IMR-90 (cell line): ENCODE measurements at regions not wholly inside any gene's neighbourhood (a gene's known extent, or its start where the extent isn't known, plus 50 kb on each side); places are given as distances from the start of the nearest gene placed in this dataset.
A peak's percentile ranks its signal among the peaks of the same experiment; 100 is the strongest.

Source experiments
- ATAC-seq: fragments of 200-7000 bp; cut with Tn5 transposase; 2 replicates; pipeline ENCODE4 v1.9.1; 2020; ENCODE audit warnings: low read depth, mild to moderate bottlenecking, moderate library complexity
- BruUV-seq: library from RNA; stranded (reverse); fragments of 400-500 nt; replicated peaks from 2 replicates; lab custom pipeline; 2021; lab: Mats Ljungman, UMichigan
- CTCF ChIA-PET: fragments of 300-600 bp; formaldehyde crosslinking; extraction: SDS; loops from one replicate; lab custom pipeline; 2021; ENCODE audit warnings: antibody characterized with exemption; lab: Yijun Ruan, JAX
- POLR2A ChIA-PET: fragments of 300-600 bp; sonication (Branson Sonifier 250); formaldehyde crosslinking; loops from one replicate; lab custom pipeline; 2022; ENCODE audit warnings: antibody characterized with exemption; ENCODE audit not compliant: unreplicated experiment; lab: Charles Lee
- DNase-seq: peaks from one replicate; pipeline ENCODE4 v3.0.0; 2013
- H2AFZ ChIP-seq: replicated peaks from 2 replicates; pipeline ENCODE3; 2013; ENCODE audit warnings: low read length, mild to moderate bottlenecking; ENCODE audit not compliant: poor library complexity
- H2AK5ac ChIP-seq: 2 replicates; pipeline ENCODE4 v1.6.1; 2013; ENCODE audit warnings: low read depth, low read length, inconsistent platforms
- H2AK9ac ChIP-seq: replicated peaks from 2 replicates; pipeline ENCODE3; 2013; ENCODE audit warnings: mild to moderate bottlenecking, low read depth, low read length, moderate library complexity; ENCODE audit not compliant: poor library complexity
- H2BK120ac ChIP-seq: 2 replicates; pipeline ENCODE4 v1.6.1; 2013; ENCODE audit warnings: low read depth, low read length, inconsistent platforms
- H2BK15ac ChIP-seq: 3 replicates; pipeline ENCODE4 v1.6.1; 2013; ENCODE audit warnings: low read depth, low read length, inconsistent platforms
- H2BK20ac ChIP-seq: 2 replicates; pipeline ENCODE4 v1.6.1; 2013; ENCODE audit warnings: low read depth, mild to moderate bottlenecking, inconsistent platforms, low read length, moderate library complexity
- H2BK5ac ChIP-seq: 2 replicates; pipeline ENCODE4 v1.6.1; 2013; ENCODE audit warnings: mild to moderate bottlenecking, low read depth, low read length, inconsistent platforms; ENCODE audit not compliant: poor library complexity, severe bottlenecking
- H3K14ac ChIP-seq: replicated peaks from 2 replicates; pipeline ENCODE4 v1.6.1; 2013; ENCODE audit warnings: low read depth, low read length, inconsistent platforms
- H3K18ac ChIP-seq: 2 replicates; pipeline ENCODE4 v1.6.1; 2013; ENCODE audit warnings: low read depth, low read length, control low read depth
- H3K23ac ChIP-seq: 2 replicates; pipeline ENCODE4 v1.6.1; 2013; ENCODE audit warnings: low read depth, low read length, inconsistent platforms
- H3K27ac ChIP-seq: 2 replicates; pipeline ENCODE4 v1.5.1; 2013; ENCODE audit warnings: mild to moderate bottlenecking, control low read depth, low read length; ENCODE audit not compliant: insufficient read depth
- H3K27me3 ChIP-seq: 2 replicates; pipeline ENCODE4 v1.6.1; 2013; ENCODE audit warnings: low read length; ENCODE audit not compliant: control insufficient read depth, insufficient read depth
- H3K36me3 ChIP-seq: 2 replicates; pipeline ENCODE4 v1.6.1; 2013; ENCODE audit warnings: low read length, mixed read lengths; ENCODE audit not compliant: control insufficient read depth, insufficient read depth
- H3K4ac ChIP-seq: 2 replicates; pipeline ENCODE4 v1.6.1; 2013; ENCODE audit warnings: low read depth, low read length, inconsistent platforms
- H3K4me1 ChIP-seq: 2 replicates; pipeline ENCODE4 v1.6.1; 2013; ENCODE audit warnings: low read length, mixed read lengths; ENCODE audit not compliant: control insufficient read depth, insufficient read depth
- H3K4me2 ChIP-seq: 2 replicates; pipeline ENCODE4 v1.6.1; 2013; ENCODE audit warnings: low read depth, mild to moderate bottlenecking, control low read depth, low read length, moderate library complexity
- H3K4me3 ChIP-seq: 2 replicates; pipeline ENCODE4 v1.5.1; 2013; ENCODE audit warnings: low read depth, mild to moderate bottlenecking, control low read depth, low read length, moderate library complexity; ENCODE audit not compliant: insufficient read depth
- H3K56ac ChIP-seq: 2 replicates; pipeline ENCODE4 v1.6.1; 2013; ENCODE audit warnings: low read length, inconsistent platforms; ENCODE audit not compliant: insufficient read depth; ENCODE audit errors: extremely low read depth
- H3K79me1 ChIP-seq, 2 experiments: 2 replicates each; pipeline ENCODE4 v1.6.1; 2013; ENCODE audit warnings: low read length in 2 of 2, inconsistent platforms in 1 of 2, low read depth in 1 of 2
- H3K9ac ChIP-seq: 2 replicates; pipeline ENCODE4 v1.6.1; 2013; ENCODE audit warnings: low read depth, low read length, control low read depth
- H3K9me1 ChIP-seq: 2 replicates; pipeline ENCODE4 v1.6.1; 2013; ENCODE audit warnings: low read length, inconsistent platforms; ENCODE audit not compliant: insufficient read depth
- H3K9me3 ChIP-seq: 2 replicates; pipeline ENCODE4 v1.6.1; 2013; ENCODE audit warnings: low read length; ENCODE audit not compliant: control insufficient read depth, insufficient read depth
- H4K20me1 ChIP-seq: 2 replicates; pipeline ENCODE4 v1.6.1; 2013; ENCODE audit warnings: low read length, inconsistent platforms; ENCODE audit not compliant: insufficient read depth
- H4K5ac ChIP-seq: 2 replicates; pipeline ENCODE4 v1.6.1; 2013; ENCODE audit warnings: mild to moderate bottlenecking, low read depth, low read length, control low read depth
- H4K8ac ChIP-seq, 2 experiments: 2 replicates each; pipeline ENCODE4 v1.6.1; 2013; ENCODE audit warnings: low read depth in 2 of 2, low read length in 2 of 2, control low read depth in 1 of 2, inconsistent platforms in 1 of 2
- H4K91ac ChIP-seq: 2 replicates; pipeline ENCODE4 v1.6.1; 2013; ENCODE audit warnings: low read depth, low read length, inconsistent platforms; ENCODE audit not compliant: insufficient read depth
- CHD1 ChIP-seq: IDR thresholded peaks from 2 replicates; pipeline ENCODE4 v1.6.1; 2012; ENCODE audit warnings: low read depth, low read length, improper control_type of control experiment
- CTCF ChIP-seq: conservative IDR thresholded peaks from 2 replicates; pipeline ENCODE4 v1.5.1; 2012; ENCODE audit warnings: mild to moderate bottlenecking, low read depth, low read length, improper control_type of control experiment
- MXI1 ChIP-seq: IDR thresholded peaks from 2 replicates; pipeline ENCODE4 v1.6.1; 2012; ENCODE audit warnings: low read depth, mild to moderate bottlenecking, low read length, moderate library complexity, borderline replicate concordance
- POLR2A ChIP-seq: IDR thresholded peaks from 2 replicates; pipeline ENCODE4 v1.6.1; 2012; ENCODE audit warnings: mild to moderate bottlenecking, low read depth, low read length
- RFX5 ChIP-seq: IDR thresholded peaks from 2 replicates; pipeline ENCODE4 v1.8.0; 2012; ENCODE audit warnings: low read depth, mild to moderate bottlenecking, low read length, moderate library complexity
- SMC3 ChIP-seq: fragments of 150-350 bp; IDR thresholded peaks from 2 replicates; pipeline ENCODE4 v1.6.1; 2016; ENCODE audit warnings: low read depth, mild to moderate bottlenecking, antibody characterized with exemption, low read length, moderate library complexity
- WGBS, 2 experiments: methylation state at CpG; one replicate each; pipeline versions ENCODE4 v1.1.5 to v1.1.7; 2013; ENCODE audit warnings: missing lambda C conversion rate in 2 of 2; ENCODE audit not compliant: insufficient read length in 1 of 2; ENCODE audit errors: extremely low coverage in 2 of 2; 5-methylcytosine and 5-hydroxymethylcytosine counted together
- dilution Hi-C: fragments of 300-500 bp; cut with HindIII; formaldehyde crosslinking; loops from one replicate; pipeline ENCODE4 v1.14.3; 2018; ENCODE audit warnings: low sequenced_read_pairs; ENCODE audit not compliant: unreplicated experiment
- in situ Hi-C: fragments of 300-500 bp; cut with MboI; formaldehyde crosslinking; loops from 3 replicates; pipeline ENCODE4 v1.14.3; 2019; ENCODE audit warnings: low sequenced_read_pairs, inconsistent platforms, mixed read lengths
- intact Hi-C: fragments of 100-400 bp; cut with micrococcal nuclease; formaldehyde crosslinking; loops from 2 replicates; pipeline ENCODE4 v1.10.0; 2022
- TF ChIP-seq, protein P1 (sequence below): fragments of 150-350 bp; IDR thresholded peaks from 2 replicates; pipeline ENCODE4 v1.6.1; 2017; ENCODE audit warnings: mild to moderate bottlenecking, antibody characterized with exemption, low read length, low read depth

GRCh38 chr6:71502956-71503355 is 214.3 kb downstream of the OGFRL1 start:
- BruUV-seq: no TSS peak
- Histone ChIP-seq H3K27ac (no peak overlapping the region), H4K20me1 (no peaks in the 10 kb centered on the region), H3K79me1 (no peaks in the 10 kb centered on the region), H3K9ac (no peak overlapping the region), H3K56ac (no peak overlapping the region), H3K36me3 (no peaks in the 10 kb centered on the region), H2AK9ac (no peak overlapping the region), H2BK120ac (peak overlapping the region; percentile 40; the same call in 1 of the 2 replicates), H3K23ac (no peak overlapping the region), H2BK20ac (no peak overlapping the region), H3K4ac (no peak overlapping the region), H2BK15ac (no peak overlapping the region), H3K27me3 (no peaks in the 10 kb centered on the region), H3K18ac (no peak overlapping the region), H2AK5ac (peak overlapping the region; percentile 51), H3K4me2 (no peak overlapping the region), H3K14ac (peak overlapping the region; percentile 54; the same call in 1 of the 2 replicates), H4K5ac (no peak overlapping the region), H4K91ac (no peak overlapping the region), H3K4me3 (no peak overlapping the region), H2AFZ (no peak overlapping the region), H3K4me1 (peaks cover 1% of the 10 kb centered on the region; the same call in 1 of the 2 replicates), H4K8ac (peak overlapping the region in 1 of 2 experiments; percentile 47; a peak in 1 of 4 replicates), H3K9me1 (no peaks in the 10 kb centered on the region; the same call in 1 of the 2 replicates), H2BK5ac (no peak overlapping the region), H3K9me3 (no peaks in the 10 kb centered on the region)
- in situ Hi-C loops (loop anchor here (10.0 kb wide), 2 partner anchors 88 to 308 kb away; no protein-coding TSS in a partner anchor), dilution Hi-C loops (no loop called here), intact Hi-C loops (no loop called here)
- ChIA-PET CTCF (no interaction called here), POLR2A (no interaction called here)
- DNase-seq (no peak), ATAC-seq (no peak)
- TF ChIP-seq POLR2A (no peak), SMC3 (no peak), RFX5 (no peak), CTCF (no peak), MXI1 (no peak), CHD1 (no peak)
- TF ChIP-seq, protein P1, sequence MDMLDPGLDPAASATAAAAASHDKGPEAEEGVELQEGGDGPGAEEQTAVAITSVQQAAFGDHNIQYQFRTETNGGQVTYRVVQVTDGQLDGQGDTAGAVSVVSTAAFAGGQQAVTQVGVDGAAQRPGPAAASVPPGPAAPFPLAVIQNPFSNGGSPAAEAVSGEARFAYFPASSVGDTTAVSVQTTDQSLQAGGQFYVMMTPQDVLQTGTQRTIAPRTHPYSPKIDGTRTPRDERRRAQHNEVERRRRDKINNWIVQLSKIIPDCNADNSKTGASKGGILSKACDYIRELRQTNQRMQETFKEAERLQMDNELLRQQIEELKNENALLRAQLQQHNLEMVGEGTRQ: no peak
- WGBS, 2 experiments: 100% methylated on average over 1 of the region's 3 CpGs; no CpG with 5 or more reads in 1 of the 2 experiments
